Liver (tissue), 7 donors: ENCODE measurements at regions not wholly inside any gene's neighbourhood (a gene's known extent, or its start where the extent isn't known, plus 50 kb on each side); places are given as distances from the start of the nearest gene placed in this dataset.

ENCODE experiments used
- DNase-seq: peaks from one replicate; pipeline ENCODE4 v3.0.0-alpha.2; 2017; ENCODE audit warnings: low spot score
- H3K27ac ChIP-seq, 2 donors: one replicate each; pipeline ENCODE4 v1.7.0; 2013; ENCODE audit warnings: inconsistent platforms in 2 of 2, low read length in 2 of 2, control low read depth in 1 of 2, low read depth in 1 of 2, mild to moderate bottlenecking in 1 of 2
- H3K27me3 ChIP-seq, 4 donors: one replicate each; pipeline versions ENCODE4 v1.6.1 to v1.7.0; 2013; ENCODE audit warnings: low read length in 3 of 4, inconsistent platforms in 1 of 4, mild to moderate bottlenecking in 1 of 4, moderate library complexity in 1 of 4; ENCODE audit not compliant: control insufficient read depth in 4 of 4, insufficient read depth in 4 of 4
- H3K36me3 ChIP-seq, 4 donors: one replicate each; pipeline versions ENCODE4 v1.6.1 to v1.7.0; 2013; ENCODE audit warnings: low read length in 3 of 4, mild to moderate bottlenecking in 3 of 4, low read depth in 1 of 4, moderate library complexity in 1 of 4; ENCODE audit not compliant: control insufficient read depth in 4 of 4, insufficient read depth in 3 of 4
- H3K4me1 ChIP-seq, 4 donors: one replicate each; pipeline versions ENCODE4 v1.6.1 to v1.7.0; 2013; ENCODE audit warnings: low read length in 3 of 4, mild to moderate bottlenecking in 3 of 4, moderate library complexity in 1 of 4; ENCODE audit not compliant: control insufficient read depth in 4 of 4, insufficient read depth in 4 of 4
- H3K4me3 ChIP-seq, 3 donors: one replicate each; pipeline versions ENCODE4 v1.6.1 to v1.7.0; 2013; ENCODE audit warnings: low read length in 3 of 3, control low read depth in 1 of 3, low read depth in 1 of 3, mild to moderate bottlenecking in 1 of 3
- H3K9ac ChIP-seq, 2 donors: one replicate each; pipeline ENCODE4 v1.7.0; 2013; ENCODE audit warnings: low read length in 2 of 2, mild to moderate bottlenecking in 2 of 2, moderate library complexity in 2 of 2, control low read depth in 1 of 2, low read depth in 1 of 2
- H3K9me3 ChIP-seq, 4 donors: one replicate each; pipeline versions ENCODE4 v1.6.1 to v1.7.0; 2013; ENCODE audit warnings: low read length in 3 of 4; ENCODE audit not compliant: control insufficient read depth in 4 of 4
- MAX ChIP-seq: IDR thresholded peaks from 2 replicates; pipeline ENCODE4 v1.6.1; 2016; ENCODE audit warnings: antibody characterized with exemption
- RXRA ChIP-seq, 2 donors: IDR thresholded peaks; 2 replicates each; pipeline ENCODE4 v1.6.1; 2017 to 2018; ENCODE audit warnings: antibody characterized with exemption in 2 of 2, mild to moderate bottlenecking in 1 of 2
- SP1 ChIP-seq: IDR thresholded peaks from 2 replicates; pipeline ENCODE4 v1.6.1; 2018; ENCODE audit warnings: antibody characterized with exemption, mild to moderate bottlenecking
- TAF1 ChIP-seq: conservative IDR thresholded peaks from 2 replicates; pipeline ENCODE4 v1.6.1; 2016; ENCODE audit warnings: antibody characterized with exemption, mild to moderate bottlenecking
- YY1 ChIP-seq: IDR thresholded peaks from 2 replicates; pipeline ENCODE4 v1.6.1; 2016; ENCODE audit warnings: antibody characterized with exemption, mild to moderate bottlenecking
- ZBTB33 ChIP-seq: IDR thresholded peaks from 2 replicates; pipeline ENCODE4 v1.6.1; 2016; ENCODE audit warnings: antibody characterized with exemption
- WGBS: extraction: QIAGEN DNeasy Blood & Tissue Kit; methylation state at CpG from one replicate; pipeline ENCODE4 v1.1.7; 2013; 5-methylcytosine and 5-hydroxymethylcytosine counted together
- TF ChIP-seq, protein P1 (sequence below): IDR thresholded peaks from 2 replicates; pipeline ENCODE4 v1.6.1; 2016; ENCODE audit warnings: antibody characterized with exemption
- TF ChIP-seq, protein P2 (sequence below): IDR thresholded peaks from 2 replicates; pipeline ENCODE4 v1.6.1; 2016; ENCODE audit warnings: antibody characterized with exemption, mild to moderate bottlenecking
- donor health status: healthy.
- donor health status: healthy.
- donor health status: healthy.
- donor health status: healthy.

- WGBS: 48% methylated on average over 1 of the region's 1 CpG
- Histone ChIP-seq H3K27ac (no peak overlapping the region), H3K4me1 (no peaks in the 10 kb centered on the region), H3K9me3 (no peaks in the 10 kb centered on the region), H3K36me3 (no peaks in the 10 kb centered on the region), H3K9ac (no peak overlapping the region), H3K27me3 (no peaks in the 10 kb centered on the region), H3K4me3 (no peak overlapping the region)
- TF ChIP-seq YY1 (no peak), ZBTB33 (no peak), TAF1 (no peak), RXRA (IDR thresholded peaks at IDR 0.05) (no peak)
- TF ChIP-seq, protein P1, sequence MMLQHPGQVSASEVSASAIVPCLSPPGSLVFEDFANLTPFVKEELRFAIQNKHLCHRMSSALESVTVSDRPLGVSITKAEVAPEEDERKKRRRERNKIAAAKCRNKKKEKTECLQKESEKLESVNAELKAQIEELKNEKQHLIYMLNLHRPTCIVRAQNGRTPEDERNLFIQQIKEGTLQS: no peak
- DNase-seq: no peak
Observed at GRCh38 chr1:168825129-168825528, 96.1 kb upstream of the DPT start.

DNA sequence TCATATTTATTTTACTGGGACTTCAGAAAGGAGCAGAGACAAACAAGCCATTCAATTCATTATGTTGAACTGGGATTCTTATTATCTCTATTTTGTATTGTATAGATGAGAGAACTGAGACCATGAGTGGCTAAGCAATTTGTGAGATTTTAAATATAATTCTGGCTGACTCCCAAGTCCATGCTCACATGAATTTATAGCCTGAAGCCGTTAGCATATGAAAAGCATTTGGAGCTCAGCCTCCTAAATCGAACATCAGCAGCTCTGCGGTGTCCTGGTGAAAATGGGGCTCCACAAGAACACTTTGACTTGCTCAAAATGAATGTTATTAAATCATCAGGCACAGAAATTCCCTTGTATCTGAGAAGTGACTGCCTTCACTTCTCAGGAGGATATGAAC is 96.8 kb upstream of the DPT start:
- H3K9ac ChIP-seq: no peak overlapping the region
- no peaks in the 10 kb centered on the region for H3K36me3 ChIP-seq
- no peak overlapping the region for H3K4me3 ChIP-seq
- no peaks in the 10 kb centered on the region for H3K4me1 ChIP-seq
- 91% methylated on average over 3 of the region's 3 CpGs for WGBS
- H3K27ac ChIP-seq: no peak overlapping the region
- no peaks in the 10 kb centered on the region for H3K27me3 ChIP-seq
- TF ChIP-seq, protein P2, sequence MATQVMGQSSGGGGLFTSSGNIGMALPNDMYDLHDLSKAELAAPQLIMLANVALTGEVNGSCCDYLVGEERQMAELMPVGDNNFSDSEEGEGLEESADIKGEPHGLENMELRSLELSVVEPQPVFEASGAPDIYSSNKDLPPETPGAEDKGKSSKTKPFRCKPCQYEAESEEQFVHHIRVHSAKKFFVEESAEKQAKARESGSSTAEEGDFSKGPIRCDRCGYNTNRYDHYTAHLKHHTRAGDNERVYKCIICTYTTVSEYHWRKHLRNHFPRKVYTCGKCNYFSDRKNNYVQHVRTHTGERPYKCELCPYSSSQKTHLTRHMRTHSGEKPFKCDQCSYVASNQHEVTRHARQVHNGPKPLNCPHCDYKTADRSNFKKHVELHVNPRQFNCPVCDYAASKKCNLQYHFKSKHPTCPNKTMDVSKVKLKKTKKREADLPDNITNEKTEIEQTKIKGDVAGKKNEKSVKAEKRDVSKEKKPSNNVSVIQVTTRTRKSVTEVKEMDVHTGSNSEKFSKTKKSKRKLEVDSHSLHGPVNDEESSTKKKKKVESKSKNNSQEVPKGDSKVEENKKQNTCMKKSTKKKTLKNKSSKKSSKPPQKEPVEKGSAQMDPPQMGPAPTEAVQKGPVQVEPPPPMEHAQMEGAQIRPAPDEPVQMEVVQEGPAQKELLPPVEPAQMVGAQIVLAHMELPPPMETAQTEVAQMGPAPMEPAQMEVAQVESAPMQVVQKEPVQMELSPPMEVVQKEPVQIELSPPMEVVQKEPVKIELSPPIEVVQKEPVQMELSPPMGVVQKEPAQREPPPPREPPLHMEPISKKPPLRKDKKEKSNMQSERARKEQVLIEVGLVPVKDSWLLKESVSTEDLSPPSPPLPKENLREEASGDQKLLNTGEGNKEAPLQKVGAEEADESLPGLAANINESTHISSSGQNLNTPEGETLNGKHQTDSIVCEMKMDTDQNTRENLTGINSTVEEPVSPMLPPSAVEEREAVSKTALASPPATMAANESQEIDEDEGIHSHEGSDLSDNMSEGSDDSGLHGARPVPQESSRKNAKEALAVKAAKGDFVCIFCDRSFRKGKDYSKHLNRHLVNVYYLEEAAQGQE: no peak
- TF ChIP-seq SP1: no peak
- H3K9me3 ChIP-seq: no peaks in the 10 kb centered on the region
- no peak for DNase-seq

GRCh38 chr1:168826269-168826668 is 97.3 kb upstream of the DPT start:
- Histone ChIP-seq H3K4me3 (no peak overlapping the region), H3K36me3 (no peaks in the 10 kb centered on the region), H3K9me3 (no peaks in the 10 kb centered on the region), H3K27ac (no peak overlapping the region), H3K27me3 (no peaks in the 10 kb centered on the region), H3K4me1 (no peaks in the 10 kb centered on the region), H3K9ac (no peak overlapping the region)
- DNase-seq: no peak
- WGBS: 98% methylated on average over 3 of the region's 3 CpGs
- TF ChIP-seq TAF1 (no peak), MAX (no peak)
